ENCODE measurements at regions not wholly inside any gene's neighbourhood (a gene's known extent, or its start where the extent isn't known, plus 50 kb on each side); places are given as distances from the start of the nearest gene placed in this dataset.

- no peak for TF ChIP-seq POLR2A (IDR thresholded peaks at IDR 0.05; ENCODE audit: low read length)
- no peak for TF ChIP-seq GATA1 (IDR thresholded peaks at IDR 0.05; ENCODE audit: low read depth, low read length)
These were observed 312.5 kb upstream of the SEMA6A start for GRCh38 chr5:116887104-116887503.
